Sigmoid colon (tissue), 4 donors: ENCODE measurements at regions not wholly inside any gene's neighbourhood (a gene's known extent, or its start where the extent isn't known, plus 50 kb on each side); places are given as distances from the start of the nearest gene placed in this dataset.

ENCODE experiments used
- CTCF ChIP-seq, 4 experiments: fragments of 450-650 bp in 3 of 4; fragments of 200-600 bp in 1 of 4; IDR thresholded peaks; one replicate each; pipeline ENCODE4 v1.5.1; 2016 to 2019; ENCODE audit warnings: antibody characterized with exemption in 4 of 4, mild to moderate bottlenecking in 3 of 4, moderate library complexity in 2 of 4
- POLR2A ChIP-seq, 2 donors: fragments of 450-650 bp; IDR thresholded peaks; one replicate each; pipeline ENCODE4 v1.6.1; 2016; ENCODE audit warnings: antibody characterized with exemption in 2 of 2, mild to moderate bottlenecking in 2 of 2, moderate library complexity in 2 of 2
- POLR2AphosphoS5 ChIP-seq, 4 donors: sonication (generic); formaldehyde crosslinking; IDR thresholded peaks; one replicate each; pipeline ENCODE4 v1.6.1; 2017; ENCODE audit warnings: antibody characterized with exemption in 4 of 4

- TF ChIP-seq CTCF (IDR thresholded peaks at IDR 0.05) (no peak), POLR2AphosphoS5 (IDR thresholded peaks at IDR 0.05) (no peak), POLR2A (IDR thresholded peaks at IDR 0.05) (no peak)
Measured at GRCh38 chr4:144202081-144202480, 61.6 kb upstream of the GYPA start.
